HG03354 (cell line): ENCODE measurements at regions not wholly inside any gene's neighbourhood (a gene's known extent, or its start where the extent isn't known, plus 50 kb on each side); places are given as distances from the start of the nearest gene placed in this dataset.

Experiments used
- ATAC-seq: cut with Tn5 transposase; IDR thresholded peaks from one replicate; pipeline ENCODE4 v1.9.1; 2021; ENCODE audit warnings: mild to moderate bottlenecking; ENCODE audit not compliant: unreplicated experiment, poor library complexity, severe bottlenecking

DNA sequence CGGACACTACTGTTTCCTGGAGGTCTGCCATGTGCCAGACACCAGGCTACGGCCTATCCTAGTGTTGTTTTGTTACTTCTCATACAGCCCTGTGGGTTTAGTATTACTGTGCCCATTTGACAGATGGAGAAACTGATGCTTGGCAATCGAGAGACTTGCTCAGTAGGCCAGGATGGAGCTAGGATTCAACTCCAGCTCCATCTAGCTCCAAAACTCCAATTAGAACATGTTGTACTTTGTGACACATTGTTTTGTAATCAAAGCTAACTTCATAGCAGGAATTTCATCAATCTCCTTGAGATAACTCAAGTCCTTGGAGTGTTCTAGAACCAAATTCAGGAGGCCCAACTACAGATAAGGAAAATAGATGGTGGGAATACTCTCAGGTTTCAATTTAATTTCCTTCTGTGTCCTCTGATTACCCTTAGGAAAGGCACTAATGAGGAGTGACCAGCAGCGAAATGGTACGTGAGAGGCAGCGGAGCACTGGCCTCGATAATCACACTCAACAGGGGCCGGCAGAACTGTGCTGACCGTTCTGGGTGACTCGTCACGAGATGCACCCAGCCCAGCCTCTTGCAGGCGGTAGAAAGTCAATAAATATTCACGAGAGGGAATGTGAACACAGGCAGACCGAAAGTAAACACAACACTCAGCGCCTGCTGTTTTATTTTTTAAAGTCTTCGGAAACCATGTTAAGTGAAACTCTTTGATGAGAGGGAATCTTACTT, 269.6 kb upstream of the NEBL start:
- no peak for ATAC-seq

DNA sequence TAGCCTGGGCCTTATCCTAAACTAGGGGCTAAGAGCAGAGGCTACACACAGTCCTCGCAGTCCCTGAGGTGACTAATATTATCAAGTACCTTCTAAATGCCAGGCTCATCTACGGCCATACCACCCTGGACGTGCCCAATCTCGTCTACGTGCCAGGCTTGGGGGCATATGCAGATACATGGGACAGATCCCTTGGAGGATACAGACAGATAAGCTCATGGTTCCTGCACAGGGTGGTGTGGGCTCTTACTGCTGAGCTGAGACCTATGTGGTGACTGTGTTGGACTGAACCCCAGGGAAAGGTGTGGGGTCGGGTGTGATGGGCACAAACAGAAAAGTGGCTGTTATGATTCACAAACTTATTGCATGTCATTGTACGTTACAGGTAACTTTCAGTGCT, 268.4 kb upstream of the NEBL start:
- ATAC-seq, result no peak

DNA sequence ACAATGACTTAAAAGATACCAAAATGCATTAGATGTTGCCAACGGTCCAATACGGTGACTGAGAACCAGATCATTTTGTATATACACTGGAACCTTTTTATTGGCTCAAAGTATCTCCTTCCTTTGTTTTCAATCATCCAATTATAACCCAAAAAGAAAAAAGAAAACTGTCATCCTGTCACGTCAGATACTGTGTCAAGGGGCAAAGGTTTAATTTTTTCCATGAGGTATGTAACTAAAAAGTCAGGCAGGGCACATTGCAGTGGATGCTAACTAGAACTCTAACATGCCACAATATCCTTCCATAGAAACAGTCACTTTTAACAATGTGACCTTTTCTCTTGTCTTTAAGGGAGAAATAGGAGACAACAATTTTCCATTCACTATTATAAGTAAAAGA, 267.6 kb upstream of the NEBL start:
- no peak for ATAC-seq

DNA sequence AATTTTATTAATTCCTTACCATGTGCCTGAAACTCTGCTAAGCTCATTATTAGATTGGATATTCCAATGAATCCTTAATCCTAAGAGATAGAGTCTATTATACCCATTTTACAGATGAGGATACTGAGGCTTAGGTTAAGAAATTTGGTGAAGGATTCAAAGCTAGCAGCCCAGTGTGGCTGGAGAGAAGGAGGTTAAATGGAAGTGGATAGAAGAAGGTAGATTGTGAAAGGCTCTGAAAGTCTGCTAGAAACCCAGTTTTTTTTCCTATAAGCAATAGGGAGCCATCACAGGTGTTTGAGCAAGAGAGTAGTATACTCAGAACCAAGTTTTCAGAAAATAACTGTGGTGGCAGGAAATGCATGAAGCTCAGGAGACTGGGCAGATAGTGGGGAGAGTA, 265.8 kb upstream of the NEBL start:
- ATAC-seq, result no peak

DNA sequence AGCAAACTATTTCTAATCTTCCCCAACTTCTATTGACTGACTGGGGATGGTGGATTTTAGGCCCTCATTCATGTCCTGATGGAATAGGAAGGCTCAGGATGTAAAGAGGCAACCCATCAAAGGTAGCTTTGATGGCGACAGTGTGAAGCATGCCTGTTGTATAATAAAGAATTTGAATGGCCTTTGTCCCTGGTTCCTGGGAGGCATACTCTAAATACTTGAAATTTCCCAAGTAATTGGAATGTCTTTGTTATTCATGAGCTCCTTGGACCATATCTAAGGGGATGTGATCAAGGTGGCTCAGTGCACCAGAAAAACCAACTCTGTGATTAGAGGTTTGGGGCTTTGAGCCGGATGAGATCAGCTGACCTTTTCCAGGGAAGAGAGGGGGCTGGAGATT, 264.5 kb upstream of the NEBL start:
- ATAC-seq, result no peak

DNA sequence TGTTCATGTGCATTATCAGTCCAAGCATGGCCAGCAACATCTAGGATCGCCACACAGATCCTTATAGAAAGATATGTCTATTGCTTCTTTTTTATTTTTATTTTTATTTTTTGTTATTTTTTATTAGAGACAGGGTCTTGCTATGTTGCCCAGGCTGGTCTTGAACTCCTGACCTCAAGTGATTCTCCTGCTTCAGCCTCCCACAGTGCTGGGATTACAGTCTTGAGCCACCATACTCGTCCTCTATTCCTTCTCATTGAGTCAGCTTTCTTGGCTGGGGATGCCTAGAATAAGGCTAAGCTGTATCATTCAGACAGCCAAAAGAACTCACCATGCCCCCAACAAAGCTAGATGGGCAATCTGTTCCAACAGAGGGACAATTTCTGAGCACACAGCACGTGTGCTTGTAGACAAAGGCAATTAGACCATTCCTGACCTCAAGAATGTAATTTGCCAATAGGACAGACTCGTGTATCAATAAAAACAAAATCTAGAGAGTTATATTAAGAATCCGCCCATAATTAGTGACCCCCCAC, 264.0 kb upstream of the NEBL start:
- no peak for ATAC-seq

DNA sequence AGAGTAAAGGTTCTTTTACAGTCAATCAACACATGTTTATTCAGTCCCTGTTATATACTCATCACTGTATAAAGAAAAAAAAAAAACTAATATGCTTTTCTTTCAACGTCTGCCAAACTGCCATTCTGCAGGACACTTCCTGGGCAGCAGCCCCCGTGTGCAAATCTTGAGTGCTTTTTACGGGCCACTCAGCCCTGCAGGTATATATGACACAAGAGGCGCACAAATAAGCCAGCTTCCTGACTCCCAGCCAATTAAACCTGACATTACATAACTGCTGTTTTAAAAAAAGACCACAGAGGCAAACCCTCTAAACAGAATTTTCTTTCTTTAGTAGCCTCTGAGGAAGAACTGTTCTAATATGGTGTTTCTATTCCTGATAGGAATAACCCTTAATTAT, 263.0 kb upstream of the NEBL start:
- no peak for ATAC-seq

DNA sequence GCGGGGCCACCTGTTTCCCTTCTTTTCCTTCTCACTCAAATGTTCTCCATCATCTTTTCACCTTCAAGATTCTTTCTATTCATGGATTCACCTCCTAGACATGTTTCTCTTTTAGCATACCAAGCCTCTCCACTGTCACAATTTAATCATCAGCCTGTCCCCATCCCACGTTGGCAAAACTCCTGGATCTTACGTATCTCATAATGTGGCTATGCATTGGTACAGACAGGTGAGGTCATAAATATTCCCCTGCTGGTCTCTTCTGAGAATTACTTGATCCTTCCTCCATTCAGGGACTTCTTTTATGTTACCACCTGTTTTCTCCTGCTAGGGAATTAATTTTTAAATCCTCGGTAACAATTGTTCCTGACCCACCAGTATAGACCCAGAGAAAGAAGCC, 262.6 kb upstream of the NEBL start:
- no peak for ATAC-seq

DNA sequence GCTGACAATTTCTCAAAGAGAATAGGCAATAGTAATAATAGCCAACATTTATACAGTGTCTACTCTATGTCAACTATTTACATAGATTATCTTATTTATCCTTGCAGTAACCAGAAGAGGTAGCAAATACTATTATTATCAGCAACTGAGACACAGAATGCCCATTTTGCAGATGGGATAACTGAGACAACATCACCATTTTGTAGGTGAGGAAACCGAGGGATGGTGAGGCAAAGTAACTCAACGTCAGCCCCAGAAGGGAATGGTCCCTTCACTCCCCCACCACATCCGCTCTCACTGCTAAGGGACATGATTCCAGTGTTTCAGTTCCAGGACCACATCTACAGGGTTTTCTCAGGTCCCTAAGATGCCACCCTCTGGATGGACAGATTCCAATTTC, 261.2 kb upstream of the NEBL start:
- no peak for ATAC-seq

DNA sequence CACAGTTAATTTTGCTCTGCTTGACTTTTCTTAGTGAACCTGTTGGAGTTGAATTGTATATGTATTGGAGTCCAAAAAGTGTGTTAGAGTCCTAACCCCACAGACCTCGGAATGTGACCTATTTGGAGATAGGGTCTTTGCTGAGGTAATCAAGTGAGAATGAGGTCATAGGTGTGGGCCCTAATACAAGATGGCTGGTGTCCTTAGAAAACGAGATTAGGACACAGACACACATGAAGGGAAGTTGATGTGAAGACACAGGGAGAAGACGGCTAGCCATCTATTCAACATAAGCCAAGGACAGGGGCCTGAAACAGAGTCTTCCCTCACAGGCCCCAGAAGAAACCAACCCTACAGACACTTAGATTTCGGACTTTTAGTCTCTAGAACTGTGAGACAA, 260.6 kb upstream of the NEBL start:
- no peak for ATAC-seq

DNA sequence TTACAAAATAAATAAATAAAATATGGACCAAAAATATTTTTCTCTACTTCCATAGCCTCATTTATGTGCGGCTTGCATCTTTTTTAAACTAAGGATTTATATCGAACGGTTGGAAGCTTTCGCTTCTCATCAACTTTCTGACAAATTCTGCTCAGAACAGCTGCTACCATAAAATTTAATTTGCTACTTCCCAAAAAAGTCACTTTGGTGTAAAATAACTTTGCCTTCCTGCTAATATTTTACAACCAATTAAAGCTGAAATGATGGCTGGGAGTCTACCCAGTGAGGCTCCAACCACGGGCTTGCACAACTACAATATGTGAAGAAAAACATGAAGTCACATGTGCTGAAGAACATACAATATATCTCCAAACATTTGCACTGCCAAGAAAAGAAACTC, 253.1 kb upstream of the NEBL start:
- ATAC-seq, result no peak

DNA sequence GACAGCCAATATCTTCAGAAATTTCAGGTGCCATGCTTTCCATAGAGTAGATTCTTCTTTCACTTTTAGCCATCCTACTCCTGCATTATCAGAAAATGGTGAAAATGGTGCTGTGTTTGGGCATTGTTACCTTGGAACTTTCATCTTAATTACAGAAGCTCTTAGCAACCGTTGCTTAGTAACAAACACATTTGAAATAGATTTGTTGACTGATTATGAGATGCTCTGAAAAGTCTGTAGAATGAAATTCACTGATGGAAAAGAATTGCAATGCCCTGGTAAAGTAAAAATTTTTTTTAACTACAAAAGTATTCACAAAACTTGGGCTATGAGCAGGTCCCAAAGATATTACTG, 249.3 kb upstream of the NEBL start:
- no peak for ATAC-seq

DNA sequence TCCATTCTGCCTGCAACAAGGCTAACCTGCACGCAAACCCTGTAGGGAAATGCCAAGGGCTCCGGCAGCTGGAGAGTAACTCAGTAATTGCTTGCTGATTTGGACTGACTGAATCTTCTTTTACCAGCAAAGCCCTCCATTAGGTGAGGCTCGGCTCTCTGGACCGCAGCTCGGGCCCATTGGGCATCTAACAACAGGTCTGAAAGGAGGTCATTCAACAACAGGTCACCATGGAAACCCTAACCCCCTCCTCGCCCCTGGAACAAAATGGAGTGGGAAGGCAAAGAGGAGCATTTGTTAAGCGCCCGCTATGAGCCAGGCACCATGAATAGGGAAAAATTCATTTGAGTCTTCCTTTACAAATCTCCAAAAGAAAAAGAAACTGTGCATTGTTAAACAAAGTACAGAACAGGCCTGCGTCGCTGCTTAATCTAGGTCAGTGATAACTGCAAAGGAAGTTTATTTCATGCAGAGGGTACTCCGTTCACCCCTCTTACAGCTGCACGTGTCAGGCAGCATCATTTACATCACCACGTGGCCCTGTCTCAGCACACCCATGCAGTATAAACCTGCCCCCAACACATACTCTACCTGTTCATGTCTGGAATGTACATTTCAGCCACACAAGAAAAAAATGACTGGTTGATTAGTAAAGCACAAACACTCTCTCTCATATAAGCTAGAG, 248.8 kb upstream of the NEBL start:
- ATAC-seq, result no peak

DNA sequence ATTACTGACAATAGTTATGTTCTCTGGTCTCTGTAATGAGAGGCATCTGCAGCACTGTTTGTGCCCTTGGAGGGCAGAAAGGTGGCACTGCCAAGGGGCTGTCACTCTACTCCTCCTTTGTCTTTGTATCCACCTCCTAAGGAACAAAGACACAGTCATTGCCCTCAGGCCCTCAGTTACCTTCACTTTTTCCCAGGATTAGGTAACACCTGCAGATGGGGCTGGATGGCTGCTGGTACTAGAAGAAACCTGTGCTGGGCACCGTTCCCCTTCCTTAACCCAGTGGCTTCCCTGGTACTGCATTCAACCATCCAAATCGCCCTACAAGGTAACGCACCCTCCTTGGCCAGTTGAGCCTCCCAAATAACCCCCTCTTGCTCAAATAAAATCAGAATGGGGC, 246.9 kb upstream of the NEBL start:
- no peak for ATAC-seq

DNA sequence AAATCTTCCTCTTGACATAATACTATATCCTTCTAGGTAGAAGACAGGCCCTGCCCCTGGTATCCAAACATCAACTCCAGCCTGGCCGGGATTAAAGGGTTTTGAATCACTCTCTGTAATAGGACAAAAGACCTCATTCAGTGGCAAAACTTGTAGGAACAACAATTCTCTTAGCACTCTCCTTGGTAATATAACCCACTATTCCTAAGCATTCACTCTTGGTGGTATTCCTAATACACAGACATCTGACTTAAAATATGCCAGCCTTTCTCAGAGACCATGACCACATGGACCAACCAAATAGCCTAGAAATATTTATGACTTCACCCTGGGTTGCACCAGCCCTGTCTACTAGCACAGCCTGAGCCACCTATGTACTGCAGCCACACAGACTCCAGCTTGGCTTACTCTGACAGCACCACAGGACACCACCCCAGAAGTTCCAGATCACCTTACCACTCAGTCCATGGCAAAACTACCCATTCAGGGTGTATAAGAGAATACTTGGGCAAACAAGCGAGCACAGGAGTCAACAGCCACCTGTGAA, 244.9 kb upstream of the NEBL start:
- ATAC-seq, result no peak

DNA sequence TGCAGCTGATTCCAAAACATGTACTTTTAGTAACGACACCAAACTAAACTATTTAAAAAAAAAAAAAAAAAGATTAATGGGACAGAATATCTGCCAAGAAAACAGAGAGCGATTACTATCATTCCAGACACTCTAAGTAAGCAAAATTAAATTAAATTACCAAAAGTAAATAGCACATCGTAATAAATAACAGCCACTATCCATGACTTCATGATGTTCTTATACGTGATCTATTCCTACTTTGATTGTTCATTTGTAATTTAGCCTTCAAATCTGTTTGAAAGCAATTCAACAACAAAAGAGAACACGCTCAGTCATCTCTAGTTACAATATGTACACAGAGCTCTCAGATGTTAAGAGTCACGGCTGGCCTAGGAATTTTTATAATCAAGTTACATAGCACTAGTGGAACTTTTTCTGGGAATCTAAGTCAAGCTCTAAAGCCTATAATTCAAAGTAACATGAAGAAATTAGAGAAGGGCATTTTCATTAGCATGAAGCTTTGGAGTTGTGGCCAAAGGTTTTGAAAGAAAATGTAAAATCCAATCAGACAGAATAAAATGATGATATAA, 241.7 kb upstream of the NEBL start:
- ATAC-seq, result no peak

DNA sequence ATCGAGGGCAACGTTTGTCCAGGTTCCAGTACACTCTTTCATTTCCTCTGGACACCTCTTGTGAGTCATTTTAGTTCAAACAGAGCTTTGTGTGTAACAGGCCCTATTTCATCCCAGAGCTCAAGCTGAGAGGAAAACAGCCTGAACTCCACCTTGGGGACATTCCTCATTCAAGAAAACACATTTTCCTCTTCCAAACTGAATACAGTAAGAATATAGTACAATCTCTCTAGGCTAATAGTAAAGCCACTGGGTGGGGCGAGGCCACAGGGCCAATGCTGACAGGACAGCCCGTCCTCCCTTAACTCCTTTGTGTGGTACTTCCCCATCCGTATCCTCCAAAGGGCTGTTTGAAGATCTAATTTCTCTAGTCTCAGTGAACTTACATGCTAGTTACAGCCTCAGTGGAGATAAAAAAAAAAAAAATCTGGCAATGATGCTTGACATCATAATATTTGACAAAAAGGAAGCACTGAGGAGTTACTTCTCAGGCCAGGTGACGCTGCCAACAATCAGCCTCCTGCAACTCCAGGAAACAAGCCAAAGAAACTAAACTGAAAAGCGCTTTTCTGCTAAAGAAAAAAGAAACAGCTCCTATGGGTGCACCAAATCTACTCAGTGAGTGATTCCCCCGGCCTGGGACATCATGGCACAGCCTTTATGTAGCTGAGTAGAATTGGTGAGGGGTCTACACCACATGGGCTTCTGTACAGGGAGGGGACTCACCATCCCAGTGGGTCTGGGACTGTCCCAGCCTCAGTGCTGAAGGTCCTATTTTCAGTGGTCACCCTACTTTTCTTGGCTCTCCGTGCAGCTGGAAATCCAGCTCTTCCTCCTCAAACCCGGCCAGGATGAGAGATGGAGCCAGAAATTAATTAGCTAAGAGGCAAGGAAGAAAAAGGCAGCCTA, 238.2 kb upstream of the NEBL start:
- ATAC-seq, result no peak

DNA sequence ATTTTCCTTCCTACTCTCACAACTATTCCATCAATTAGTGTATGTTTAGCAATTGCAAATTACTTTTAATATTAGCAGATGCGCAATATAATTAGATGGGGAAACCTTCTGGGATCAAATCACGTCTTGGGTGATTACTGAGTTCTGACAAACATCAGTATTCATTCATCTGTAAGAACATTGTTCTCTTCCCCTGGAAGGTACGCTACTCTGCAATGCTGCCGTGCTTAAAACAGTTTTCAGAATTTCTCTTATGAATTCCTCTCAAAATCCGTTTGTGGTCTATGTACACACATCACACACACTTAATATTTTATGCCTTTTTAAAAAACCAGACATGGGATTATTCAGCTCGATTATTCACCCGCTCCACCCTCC, 237.5 kb upstream of the NEBL start:
- ATAC-seq, result no peak

DNA sequence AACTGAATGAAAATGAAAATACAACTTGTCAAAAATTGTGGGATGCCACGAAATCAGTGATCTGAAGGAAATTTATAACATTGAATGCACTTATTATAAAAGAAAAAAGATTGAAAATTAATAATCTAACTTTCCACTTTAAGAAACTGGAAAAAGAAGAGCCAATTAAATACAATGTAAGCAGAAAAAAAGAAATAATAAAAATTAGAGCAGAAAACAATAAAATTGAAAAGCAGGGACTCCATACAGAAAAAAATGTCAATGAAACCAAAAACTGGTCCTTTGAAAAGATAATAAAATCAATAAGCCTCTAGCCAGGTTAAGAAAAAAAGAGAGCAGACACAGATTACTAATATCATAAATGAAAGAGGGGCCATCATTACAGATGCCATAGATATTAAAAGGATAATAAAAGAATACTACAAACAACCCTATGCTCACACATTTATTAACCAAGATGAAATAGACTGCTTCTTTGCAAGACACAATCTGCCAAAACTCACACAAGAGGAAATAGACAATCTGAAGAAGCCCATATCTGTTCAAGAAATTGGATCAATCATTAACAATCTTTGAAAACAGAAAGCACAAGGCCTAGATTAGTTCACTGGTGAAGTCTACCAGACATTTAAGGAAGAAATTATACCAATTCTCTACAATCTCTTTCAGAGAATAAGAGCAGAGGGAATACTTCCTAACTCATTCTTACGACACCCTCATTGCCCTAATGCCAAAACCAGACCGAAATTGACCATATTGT, 233.8 kb upstream of the NEBL start:
- peak; percentile 71 for ATAC-seq
